C4-2B (cell line): ENCODE measurements at regions not wholly inside any gene's neighbourhood (a gene's known extent, or its start where the extent isn't known, plus 50 kb on each side); places are given as distances from the start of the nearest gene placed in this dataset.

Source experiments
- CTCF ChIP-seq: fragments of 450-650 bp; conservative IDR thresholded peaks from 2 replicates; pipeline ENCODE4 v1.5.1; 2017; ENCODE audit warnings: mild to moderate bottlenecking
- ZFX ChIP-seq: fragments of 450-650 bp; IDR thresholded peaks from 2 replicates; pipeline ENCODE4 v1.6.1; 2017

- TF ChIP-seq CTCF (no peak), ZFX (no peak)
These were observed 150.4 kb upstream of the ID2 start for GRCh38 chr2:8531481-8531880.
